Prostate gland (tissue), 2 donors: ENCODE measurements at regions not wholly inside any gene's neighbourhood (a gene's known extent, or its start where the extent isn't known, plus 50 kb on each side); places are given as distances from the start of the nearest gene placed in this dataset.

Experiments
- DNase-seq: peaks from one replicate; pipeline ENCODE4 v3.0.0-alpha.2; 2019; ENCODE audit warnings: low spot score
- H3K27ac ChIP-seq, 2 donors: fragments of 200-600 bp; sonication (generic); 2 replicates each; pipeline ENCODE4 v1.5.1; 2017 to 2019
- H3K27me3 ChIP-seq: fragments of 200-600 bp; sonication (generic); replicated peaks from 2 replicates; pipeline ENCODE4 v1.5.1; 2019; ENCODE audit not compliant: insufficient read depth
- H3K36me3 ChIP-seq, 2 donors: fragments of 200-600 bp; sonication (generic); 1 replicate in 1 of 2; 2 replicates in 1 of 2; pipeline versions ENCODE4 v1.5.1 to v1.8.1; 2017 to 2019
- H3K4me1 ChIP-seq: fragments of 200-600 bp; sonication (generic); replicated peaks from 2 replicates; pipeline ENCODE4 v1.5.1; 2019
- H3K4me3 ChIP-seq, 2 donors: fragments of 200-600 bp; sonication (generic); 2 replicates each; pipeline ENCODE4 v1.5.1; 2017 to 2019
- H3K9me3 ChIP-seq: fragments of 200-600 bp; sonication (generic); 2 replicates; pipeline ENCODE4 v1.5.1; 2017
- POLR2A ChIP-seq: fragments of 450-650 bp; IDR thresholded peaks from one replicate; pipeline ENCODE4 v1.6.1; 2016; ENCODE audit warnings: antibody characterized with exemption, mild to moderate bottlenecking
- POLR2AphosphoS5 ChIP-seq: sonication (generic); formaldehyde crosslinking; IDR thresholded peaks from one replicate; pipeline ENCODE4 v1.6.1; 2017; ENCODE audit warnings: antibody characterized with exemption
- WGBS: methylation state at CpG from one replicate; pipeline ENCODE4 v1.1.5; 2018; 5-methylcytosine and 5-hydroxymethylcytosine counted together
- intact Hi-C: fragments of 100-400 bp; cut with DNase I; formaldehyde crosslinking; loops from one replicate; pipeline ENCODE4 v1.14.2; 2022
- TF ChIP-seq, protein P1 (sequence below), 4 experiments: fragments of 200-600 bp in 2 of 4; fragments of 450-650 bp in 2 of 4; sonication (generic) in 2 of 4; IDR thresholded peaks; 1 replicate in 3 of 4; 2 replicates in 1 of 4; pipeline ENCODE4 v1.5.1; 2016 to 2019; ENCODE audit warnings: antibody characterized with exemption in 4 of 4, mild to moderate bottlenecking in 2 of 4, moderate library complexity in 2 of 4

DNA sequence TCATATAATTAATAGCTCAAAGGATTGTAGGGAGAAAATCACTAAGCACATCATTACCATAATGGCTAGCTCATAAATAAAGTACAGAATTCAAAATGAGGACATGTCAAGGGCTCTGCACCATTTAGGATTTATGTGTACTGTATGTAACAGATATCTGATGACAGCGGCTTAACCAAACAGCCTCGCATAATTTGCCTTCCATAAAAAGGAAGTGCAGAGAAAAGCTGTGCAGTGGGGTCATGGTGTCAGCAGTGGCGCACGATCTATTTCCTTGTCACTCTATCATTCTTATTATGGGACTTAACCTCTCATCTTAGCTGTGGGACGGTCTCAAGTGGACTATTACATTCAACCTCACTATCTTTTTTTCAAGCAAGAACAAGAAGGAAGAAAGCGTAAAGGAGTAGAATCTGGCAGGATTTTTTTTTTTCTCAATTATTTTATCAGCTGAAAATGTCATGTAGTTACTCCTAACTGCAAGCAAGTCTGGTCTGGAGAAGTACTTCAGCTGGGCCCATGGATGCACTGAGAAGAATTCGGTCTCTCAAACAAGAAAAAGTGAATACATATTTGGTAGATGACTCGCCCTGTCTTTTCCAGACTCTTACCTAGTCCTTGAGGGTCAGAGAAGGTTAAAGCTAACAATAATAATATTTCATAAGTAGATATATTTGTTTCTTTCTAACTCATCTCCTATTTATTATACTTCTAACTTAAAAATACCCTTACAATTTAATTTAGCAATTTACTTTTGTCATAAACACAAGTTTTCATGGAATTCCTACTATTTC, 94.6 kb downstream of the COX18 start:
- no peaks in the 10 kb centered on the region for H3K36me3 ChIP-seq
- TF ChIP-seq POLR2AphosphoS5: no peak
- TF ChIP-seq, protein P1, sequence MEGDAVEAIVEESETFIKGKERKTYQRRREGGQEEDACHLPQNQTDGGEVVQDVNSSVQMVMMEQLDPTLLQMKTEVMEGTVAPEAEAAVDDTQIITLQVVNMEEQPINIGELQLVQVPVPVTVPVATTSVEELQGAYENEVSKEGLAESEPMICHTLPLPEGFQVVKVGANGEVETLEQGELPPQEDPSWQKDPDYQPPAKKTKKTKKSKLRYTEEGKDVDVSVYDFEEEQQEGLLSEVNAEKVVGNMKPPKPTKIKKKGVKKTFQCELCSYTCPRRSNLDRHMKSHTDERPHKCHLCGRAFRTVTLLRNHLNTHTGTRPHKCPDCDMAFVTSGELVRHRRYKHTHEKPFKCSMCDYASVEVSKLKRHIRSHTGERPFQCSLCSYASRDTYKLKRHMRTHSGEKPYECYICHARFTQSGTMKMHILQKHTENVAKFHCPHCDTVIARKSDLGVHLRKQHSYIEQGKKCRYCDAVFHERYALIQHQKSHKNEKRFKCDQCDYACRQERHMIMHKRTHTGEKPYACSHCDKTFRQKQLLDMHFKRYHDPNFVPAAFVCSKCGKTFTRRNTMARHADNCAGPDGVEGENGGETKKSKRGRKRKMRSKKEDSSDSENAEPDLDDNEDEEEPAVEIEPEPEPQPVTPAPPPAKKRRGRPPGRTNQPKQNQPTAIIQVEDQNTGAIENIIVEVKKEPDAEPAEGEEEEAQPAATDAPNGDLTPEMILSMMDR (IDR thresholded peaks at IDR 0.05): no peak
- TF ChIP-seq POLR2A: no peak
- no peak for DNase-seq

DNA sequence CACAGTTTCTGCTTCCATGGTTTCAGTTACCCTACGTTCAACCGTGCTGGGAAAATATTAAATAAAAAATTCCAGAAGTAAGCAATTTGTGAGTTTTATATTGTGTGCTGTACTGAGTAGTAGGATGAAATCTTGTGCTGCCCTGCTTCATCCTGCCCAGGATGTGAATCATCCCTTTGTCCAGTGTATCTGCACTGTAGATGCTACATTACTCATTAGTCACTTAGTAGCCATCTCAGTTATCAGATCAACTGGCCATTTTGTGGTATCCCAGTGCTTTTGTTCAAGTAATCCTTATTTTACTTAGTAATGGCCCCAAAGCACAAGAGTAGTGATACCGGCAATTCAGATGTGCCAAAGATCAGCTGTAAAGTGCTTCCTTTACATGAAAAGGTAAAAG, 97.9 kb downstream of the COX18 start:
- TF ChIP-seq POLR2AphosphoS5 (no peak), POLR2A (no peak)
- TF ChIP-seq, protein P1 (IDR thresholded peaks at IDR 0.05): no peak
- WGBS: 88% methylated on average over 3 of the region's 3 CpGs
- no peak for DNase-seq
- intact Hi-C loops: no loop called here
- no peaks in the 10 kb centered on the region for H3K27me3 ChIP-seq
- H3K27ac ChIP-seq: no peak overlapping the region
- H3K4me3 ChIP-seq: no peak overlapping the region
- H3K9me3 ChIP-seq: no peaks in the 10 kb centered on the region
- H3K4me1 ChIP-seq: no peaks in the 10 kb centered on the region
- no peaks in the 10 kb centered on the region for H3K36me3 ChIP-seq

More for the DNA sequence above, 94.6 kb downstream of the COX18 start:
- Histone ChIP-seq H3K9me3 (no peaks in the 10 kb centered on the region), H3K4me1 (no peaks in the 10 kb centered on the region), H3K4me3 (no peak overlapping the region), H3K27ac (no peak overlapping the region), H3K27me3 (no peaks in the 10 kb centered on the region)
- intact Hi-C loops: no loop called here
- 39% methylated on average over 8 of the region's 8 CpGs for WGBS

DNA sequence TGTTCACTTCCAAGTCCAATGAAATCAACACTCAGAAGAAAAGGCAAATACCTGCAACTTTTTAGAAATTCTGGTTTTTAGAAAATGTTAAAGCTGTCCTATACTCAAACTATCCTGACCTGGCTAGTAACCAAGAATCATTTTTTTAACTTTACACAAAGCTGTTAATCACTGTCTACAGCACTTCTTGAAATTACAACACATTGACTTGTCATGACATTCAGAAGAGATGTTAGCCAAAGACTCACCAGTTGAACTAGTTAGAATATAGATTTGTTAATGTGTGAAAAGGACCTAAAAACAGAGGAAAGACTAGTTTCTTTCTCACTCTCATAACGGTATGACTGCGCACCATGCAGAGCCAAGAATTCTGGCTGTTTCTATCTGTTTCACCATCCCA, 98.8 kb downstream of the COX18 start:
- 79% methylated on average over 2 of the region's 2 CpGs for WGBS
- TF ChIP-seq POLR2A: no peak
- no peak for TF ChIP-seq POLR2AphosphoS5
- TF ChIP-seq, protein P1 (IDR thresholded peaks at IDR 0.05): no peak
- Histone ChIP-seq H3K4me3 (no peak overlapping the region), H3K36me3 (no peaks in the 10 kb centered on the region), H3K27ac (no peak overlapping the region), H3K27me3 (no peaks in the 10 kb centered on the region), H3K4me1 (no peaks in the 10 kb centered on the region), H3K9me3 (no peaks in the 10 kb centered on the region)
- no peak for DNase-seq
- intact Hi-C loops: no loop called here

DNA sequence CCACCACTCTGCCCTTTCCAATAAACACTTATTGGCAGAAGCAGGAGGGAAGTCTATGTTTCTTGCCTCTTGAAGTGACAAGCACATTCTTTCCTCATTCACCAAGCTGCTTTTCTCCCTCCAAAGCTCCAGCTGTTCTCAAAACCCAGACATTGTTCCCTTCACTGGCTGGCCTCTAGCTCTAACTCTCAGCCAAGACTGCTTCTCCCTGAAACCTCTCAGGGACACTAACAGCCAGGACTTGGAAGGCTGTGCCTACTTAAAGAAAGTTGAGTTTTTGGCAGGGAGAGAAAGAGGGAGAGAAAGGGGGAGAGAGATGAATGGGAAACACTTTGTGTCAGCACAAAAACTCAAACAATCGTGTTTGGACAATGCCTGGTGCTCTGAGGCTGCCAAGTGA, 99.5 kb downstream of the COX18 start:
- H3K36me3 ChIP-seq: no peaks in the 10 kb centered on the region
- H3K27ac ChIP-seq: peak overlapping the region in 1 of 2 donors; percentile 1
- no peaks in the 10 kb centered on the region for H3K27me3 ChIP-seq
- no peaks in the 10 kb centered on the region for H3K9me3 ChIP-seq
- no peak overlapping the region for H3K4me3 ChIP-seq
- TF ChIP-seq POLR2AphosphoS5: peak; percentile 34
- no peak for TF ChIP-seq POLR2A
- TF ChIP-seq, protein P1 (IDR thresholded peaks at IDR 0.05): no peak
- intact Hi-C loops: no loop called here
- DNase-seq: peak; percentile 13
- no peaks in the 10 kb centered on the region for H3K4me1 ChIP-seq
- WGBS: 18% methylated on average over 1 of the region's 1 CpG

DNA sequence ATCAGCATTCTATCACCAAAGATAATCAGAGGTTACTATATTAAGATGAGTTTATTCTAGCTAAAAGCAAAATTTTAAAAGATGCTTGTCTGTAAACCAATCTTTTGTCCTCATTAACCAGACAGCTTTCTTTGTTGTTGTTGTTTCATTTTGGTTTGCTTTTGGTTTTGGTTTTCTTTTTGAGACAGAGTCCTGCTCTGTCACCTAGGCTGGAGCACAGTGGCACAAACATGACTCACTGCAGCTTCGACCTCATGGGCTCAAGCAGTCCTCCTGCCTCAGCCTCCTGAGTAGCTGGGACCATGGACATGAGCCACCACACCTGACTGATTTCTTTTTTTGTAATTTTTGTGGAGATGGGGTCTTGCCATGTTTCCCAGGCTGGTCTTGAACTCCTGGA, 102.9 kb downstream of the COX18 start:
- no peak for DNase-seq
- Histone ChIP-seq H3K4me1 (no peaks in the 10 kb centered on the region), H3K4me3 (no peak overlapping the region), H3K27me3 (no peaks in the 10 kb centered on the region), H3K36me3 (no peaks in the 10 kb centered on the region), H3K9me3 (no peaks in the 10 kb centered on the region), H3K27ac (no peak overlapping the region)
- 82% methylated on average over 1 of the region's 1 CpG for WGBS
- intact Hi-C loops: no loop called here
- TF ChIP-seq POLR2A (no peak), POLR2AphosphoS5 (no peak)
- TF ChIP-seq, protein P1 (IDR thresholded peaks at IDR 0.05): no peak
